BLaER1 treated with 17β-estradiol and CSF1 and Interleukin-3, amounts not matched to agents 10 nM and 100 nM (cell line): ENCODE measurements at regions not wholly inside any gene's neighbourhood (a gene's known extent, or its start where the extent isn't known, plus 50 kb on each side); places are given as distances from the start of the nearest gene placed in this dataset.

Experiments
- H3K27ac ChIP-seq, 11 experiments: shearing (Covaris generic); formaldehyde crosslinking; 2 replicates each; pipeline ENCODE4 v1.8.1; 2022
- H3K27me3 ChIP-seq, 11 experiments: shearing (Covaris generic); formaldehyde crosslinking; 2 replicates each; pipeline ENCODE4 v1.8.1; 2022
- H3K36me3 ChIP-seq, 11 experiments: shearing (Covaris generic); formaldehyde crosslinking; 2 replicates each; pipeline ENCODE4 v1.8.1; 2022
- H3K4me1 ChIP-seq, 10 experiments: shearing (Covaris generic); formaldehyde crosslinking; 2 replicates each; pipeline ENCODE4 v1.8.1; 2022
- H3K4me2 ChIP-seq, 11 experiments: shearing (Covaris generic); formaldehyde crosslinking; 2 replicates each; pipeline ENCODE4 v1.8.1; 2022
- H3K4me3 ChIP-seq, 10 experiments: shearing (Covaris generic); formaldehyde crosslinking; 2 replicates each; pipeline ENCODE4 v1.8.1; 2022
- H3K9ac ChIP-seq, 11 experiments: shearing (Covaris generic); formaldehyde crosslinking; 2 replicates each; pipeline ENCODE4 v1.8.1; 2022
- H3K9me3 ChIP-seq, 11 experiments: shearing (Covaris generic); formaldehyde crosslinking; replicated peaks in 1 of 11; 2 replicates each; pipeline ENCODE4 v1.8.1; 2022
- H4K20me1 ChIP-seq, 11 experiments: shearing (Covaris generic); formaldehyde crosslinking; 2 replicates each; pipeline ENCODE4 v1.8.1; 2022
- Cebpa-rat ChIP-seq, 11 experiments: shearing (Covaris generic); IDR thresholded peaks; 2 replicates each; pipeline ENCODE4 v1.8.1; 2022

DNA sequence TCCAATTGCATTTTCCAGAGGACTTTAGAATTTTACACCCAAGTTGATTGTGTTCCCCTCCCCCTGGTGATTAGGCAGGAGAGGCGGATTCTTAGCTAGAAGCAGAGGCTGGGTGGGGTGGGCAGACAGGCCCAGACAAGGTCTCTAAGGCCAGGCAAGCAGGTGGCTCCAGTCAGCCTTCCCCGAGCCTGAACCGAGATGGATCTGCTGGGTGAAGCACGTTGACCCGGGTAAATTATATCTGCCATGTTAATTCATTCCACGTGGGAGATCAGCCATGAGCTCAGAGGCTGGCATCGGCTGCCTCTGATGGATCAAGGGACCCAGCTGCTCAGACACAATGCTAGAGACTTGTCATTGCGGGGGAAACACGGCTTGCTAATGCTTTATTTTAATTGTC lies 159.5 kb upstream of the MAFB start:
- Histone ChIP-seq H3K36me3 (no peaks in the 10 kb centered on the region), H3K27ac (no peak overlapping the region), H3K9ac (no peak overlapping the region), H4K20me1 (no peaks in the 10 kb centered on the region), H3K4me2 (no peak overlapping the region), H3K27me3 (no peaks in the 10 kb centered on the region), H3K9me3 (no peaks in the 10 kb centered on the region), H3K4me3 (no peak overlapping the region), H3K4me1 (peaks cover 0 to 12% (median 2%) of the 10 kb centered on the region in 10 experiments; a peak in 7 of 20 replicates)
- TF ChIP-seq Cebpa-rat (IDR thresholded peaks at IDR 0.05) = no peak

DNA sequence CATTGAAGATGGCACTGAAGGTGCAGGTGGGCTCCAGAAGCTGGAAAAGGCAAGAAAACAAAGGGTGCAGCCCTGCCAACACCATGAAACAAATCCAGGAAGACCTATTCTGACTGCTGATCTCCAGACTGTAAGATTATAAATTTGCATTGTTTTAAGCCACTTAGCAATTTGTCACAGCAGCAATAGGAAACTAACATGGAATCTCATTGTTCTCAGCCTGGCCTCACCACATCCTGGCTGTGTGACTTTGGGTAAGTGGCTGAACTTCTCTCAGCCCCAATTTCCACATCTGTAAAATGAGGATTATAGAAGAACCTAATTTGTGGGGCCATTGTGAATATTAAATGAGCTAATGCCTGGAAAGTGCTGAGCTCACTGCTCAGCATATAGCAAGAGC lies 160.4 kb upstream of the MAFB start:
- Histone ChIP-seq H3K9ac (no peak overlapping the region), H3K4me3 (no peak overlapping the region), H3K9me3 (no peaks in the 10 kb centered on the region), H3K4me2 (no peak overlapping the region), H4K20me1 (no peaks in the 10 kb centered on the region), H3K36me3 (no peaks in the 10 kb centered on the region), H3K4me1 (peaks cover 0 to 9% (median 2%) of the 10 kb centered on the region in 10 experiments; a peak in 7 of 20 replicates), H3K27ac (no peak overlapping the region), H3K27me3 (no peaks in the 10 kb centered on the region)
- TF ChIP-seq Cebpa-rat (IDR thresholded peaks at IDR 0.05) = no peak

DNA sequence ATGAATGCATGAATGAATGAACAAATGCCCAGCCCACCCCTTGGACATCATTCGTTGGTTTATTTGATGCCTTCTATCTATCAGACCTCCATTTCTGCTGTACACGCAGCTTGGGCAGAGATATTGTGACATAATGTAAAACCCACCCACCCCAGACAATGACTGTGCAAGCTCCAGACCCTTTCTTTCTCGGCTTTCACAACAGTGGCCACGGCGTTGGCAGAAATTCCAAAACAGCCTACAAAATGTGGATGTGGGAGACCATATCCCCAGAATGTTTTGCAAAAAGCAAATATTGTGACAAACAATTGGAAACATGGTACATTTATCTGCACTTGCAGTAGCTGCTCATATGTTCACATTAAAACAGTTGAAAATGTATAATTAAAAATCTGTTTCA lies 162.0 kb upstream of the MAFB start:
- 0 out of 22 replicates have a peak, but pooled peaks of 1 of the 11 experiments have one; percentile 30 for TF ChIP-seq Cebpa-rat (IDR thresholded peaks at IDR 0.05)
- Histone ChIP-seq H3K4me3 (no peak overlapping the region), H3K4me2 (no peak overlapping the region), H3K9ac (no peak overlapping the region), H3K4me1 (peaks cover 0 to 5% (median 0%) of the 10 kb centered on the region in 10 experiments; a peak in 3 of 20 replicates), H3K36me3 (no peaks in the 10 kb centered on the region), H3K27me3 (no peaks in the 10 kb centered on the region), H3K9me3 (no peaks in the 10 kb centered on the region), H3K27ac (no peak overlapping the region), H4K20me1 (no peaks in the 10 kb centered on the region)

- Histone ChIP-seq H3K4me3 (no peak overlapping the region), H3K27ac (no peak overlapping the region), H3K9ac (no peak overlapping the region), H3K27me3 (no peaks in the 10 kb centered on the region), H3K36me3 (no peaks in the 10 kb centered on the region), H3K9me3 (no peaks in the 10 kb centered on the region), H3K4me2 (no peak overlapping the region), H3K4me1 (peaks cover 0 to 5% (median 0%) of the 10 kb centered on the region in 10 experiments; a peak in 3 of 20 replicates), H4K20me1 (0 out of 22 replicates have a peak, but pooled peaks cover 0 to 4% (median 0%) of the 10 kb centered on the region in 11 experiments)
- no peak for TF ChIP-seq Cebpa-rat (IDR thresholded peaks at IDR 0.05)
These were observed 166.2 kb upstream of the MAFB start for GRCh38 chr20:40855269-40855668.

DNA sequence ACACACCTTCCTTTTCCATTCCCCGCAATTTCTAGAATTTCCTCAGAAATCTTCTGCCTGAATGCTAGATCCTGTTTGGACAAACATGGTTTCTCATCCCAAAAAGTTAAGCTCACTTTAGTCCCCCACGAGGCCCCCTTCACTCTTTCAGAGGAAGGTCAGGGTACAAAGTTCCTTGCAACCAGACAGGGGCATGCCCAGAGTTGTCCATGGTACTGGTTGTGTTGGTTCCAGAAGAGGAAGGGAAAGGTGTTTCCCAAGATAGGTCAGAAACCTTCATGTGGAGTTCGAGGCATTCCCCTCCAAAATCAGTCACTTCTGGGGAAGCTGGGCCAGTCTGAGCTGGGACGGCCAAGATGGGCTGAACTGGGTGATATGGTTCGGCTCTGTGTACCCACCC lies 167.6 kb upstream of the MAFB start:
- 0 out of 22 replicates have a peak, but pooled peaks cover 0 to 4% (median 0%) of the 10 kb centered on the region in 11 experiments for H4K20me1 ChIP-seq
- H3K9ac ChIP-seq = no peak overlapping the region
- no peak overlapping the region for H3K4me2 ChIP-seq
- no peaks in the 10 kb centered on the region for H3K36me3 ChIP-seq
- peaks cover 0 to 5% (median 0%) of the 10 kb centered on the region in 10 experiments; a peak in 3 of 20 replicates for H3K4me1 ChIP-seq
- no peak overlapping the region for H3K27ac ChIP-seq
- H3K4me3 ChIP-seq = no peak overlapping the region
- no peaks in the 10 kb centered on the region for H3K27me3 ChIP-seq
- H3K9me3 ChIP-seq = no peaks in the 10 kb centered on the region
- TF ChIP-seq Cebpa-rat (IDR thresholded peaks at IDR 0.05) = no peak

GRCh38 chr20:40860487-40860902 lies 168.1 kb upstream of the TOP1 start:
- Histone ChIP-seq H3K9ac (no peak overlapping the region), H3K9me3 (no peaks in the 10 kb centered on the region), H4K20me1 (0 out of 22 replicates have a peak, but pooled peaks cover 0 to 4% (median 0%) of the 10 kb centered on the region in 11 experiments), H3K36me3 (no peaks in the 10 kb centered on the region), H3K4me2 (no peak overlapping the region), H3K27ac (no peak overlapping the region), H3K4me3 (no peak overlapping the region), H3K27me3 (no peaks in the 10 kb centered on the region), H3K4me1 (peaks cover 0 to 9% (median 0%) of the 10 kb centered on the region in 10 experiments; a peak in 4 of 20 replicates)
- TF ChIP-seq Cebpa-rat (IDR thresholded peaks at IDR 0.05) = no peak

GRCh38 chr20:40861427-40862008 lies 167.1 kb upstream of the TOP1 start:
- Histone ChIP-seq H3K4me1 (peaks cover 0 to 11% (median 2%) of the 10 kb centered on the region in 10 experiments; a peak in 7 of 20 replicates), H3K27ac (no peak overlapping the region), H3K27me3 (no peaks in the 10 kb centered on the region), H3K4me3 (no peak overlapping the region), H3K36me3 (no peaks in the 10 kb centered on the region), H3K9ac (no peak overlapping the region), H3K4me2 (no peak overlapping the region), H4K20me1 (0 out of 22 replicates have a peak, but pooled peaks cover 0 to 4% (median 0%) of the 10 kb centered on the region in 11 experiments), H3K9me3 (no peaks in the 10 kb centered on the region)
- TF ChIP-seq Cebpa-rat (IDR thresholded peaks at IDR 0.05) = no peak

DNA sequence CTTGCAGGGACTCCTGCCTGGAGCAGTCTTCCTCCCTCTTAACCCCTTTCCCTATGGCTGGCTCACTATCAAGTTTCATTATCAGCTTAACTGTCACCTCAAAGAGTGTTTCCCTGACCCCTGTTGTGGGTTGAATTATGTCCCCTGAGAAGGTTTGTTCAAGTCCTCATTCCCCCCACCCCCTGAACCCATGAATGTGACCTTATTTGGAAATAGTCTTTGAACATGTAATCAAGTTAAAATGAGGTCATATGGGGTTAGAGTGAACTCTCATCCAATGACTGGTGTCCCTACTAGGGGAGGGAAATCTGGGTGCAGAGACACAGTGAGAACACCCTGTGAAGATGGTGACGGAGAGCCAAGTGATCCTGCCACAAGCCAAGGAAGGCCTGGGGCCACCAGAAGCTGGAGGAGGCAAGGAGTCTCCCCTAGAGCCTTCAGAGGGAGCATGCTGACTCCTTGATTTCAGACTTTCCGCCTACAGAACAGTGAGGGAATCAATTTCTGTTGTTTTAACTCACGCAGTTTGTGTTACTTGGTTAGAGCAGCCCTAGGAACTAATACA lies 165.2 kb upstream of the TOP1 start:
- Histone ChIP-seq H3K4me2 (peak overlapping the region in 5 of 11 experiments; percentile 12 to 49 (median 20); a peak in 4 of 22 replicates), H3K9ac (no peak overlapping the region), H3K9me3 (no peaks in the 10 kb centered on the region), H3K36me3 (no peaks in the 10 kb centered on the region), H4K20me1 (0 out of 22 replicates have a peak, but pooled peaks cover 0 to 2% (median 0%) of the 10 kb centered on the region in 11 experiments), H3K27ac (no peak overlapping the region), H3K4me3 (no peak overlapping the region), H3K27me3 (no peaks in the 10 kb centered on the region), H3K4me1 (peaks cover 0 to 11% (median 2%) of the 10 kb centered on the region in 10 experiments; a peak in 7 of 20 replicates)
- TF ChIP-seq Cebpa-rat (IDR thresholded peaks at IDR 0.05) = no peak

GRCh38 chr20:40864470-40864869 lies 164.2 kb upstream of the TOP1 start:
- no peak for TF ChIP-seq Cebpa-rat (IDR thresholded peaks at IDR 0.05)
- H3K4me2 ChIP-seq = no peak overlapping the region

More at GRCh38 chr20:40864470-40864869, 164.2 kb upstream of the TOP1 start:
- H3K4me1 ChIP-seq = peaks cover 0 to 11% (median 2%) of the 10 kb centered on the region in 10 experiments; a peak in 7 of 20 replicates
- no peaks in the 10 kb centered on the region for H3K27me3 ChIP-seq
- H4K20me1 ChIP-seq = no peaks in the 10 kb centered on the region
- H3K9me3 ChIP-seq = no peaks in the 10 kb centered on the region
- no peak overlapping the region for H3K27ac ChIP-seq
- no peaks in the 10 kb centered on the region for H3K36me3 ChIP-seq
- H3K4me3 ChIP-seq = no peak overlapping the region
- H3K9ac ChIP-seq = no peak overlapping the region
